Transverse colon (tissue), 4 donors: ENCODE measurements at regions not wholly inside any gene's neighbourhood (a gene's known extent, or its start where the extent isn't known, plus 50 kb on each side); places are given as distances from the start of the nearest gene placed in this dataset.

Experiments
- CTCF ChIP-seq, 5 experiments: fragments of 200-600 bp in 3 of 5; fragments of 450-650 bp in 2 of 5; sonication (generic) in 3 of 5; IDR thresholded peaks; 1 replicate in 2 of 5; 2 replicates in 3 of 5; pipeline ENCODE4 v1.5.1; 2016 to 2017; ENCODE audit warnings: antibody characterized with exemption in 5 of 5, inconsistent platforms in 3 of 5, mild to moderate bottlenecking in 2 of 5, moderate library complexity in 1 of 5
- POLR2A ChIP-seq: fragments of 450-650 bp; IDR thresholded peaks from one replicate; pipeline ENCODE4 v1.6.1; 2016; ENCODE audit warnings: antibody characterized with exemption, mild to moderate bottlenecking, moderate library complexity
- POLR2AphosphoS5 ChIP-seq, 3 donors: sonication (generic); formaldehyde crosslinking; IDR thresholded peaks; one replicate each; pipeline ENCODE4 v1.6.1; 2016; ENCODE audit warnings: antibody characterized with exemption in 3 of 3

- no peak for TF ChIP-seq CTCF (IDR thresholded peaks at IDR 0.05)
- TF ChIP-seq POLR2A = no peak
- no peak for TF ChIP-seq POLR2AphosphoS5 (IDR thresholded peaks at IDR 0.05)
Measured at GRCh38 chr18:76277801-76278200, 217.2 kb downstream of the ZNF516 start.
